ENCODE measurements at regions not wholly inside any gene's neighbourhood (a gene's known extent, or its start where the extent isn't known, plus 50 kb on each side); places are given as distances from the start of the nearest gene placed in this dataset.

GRCh38 chr6:120872262-120872578 is 462.1 kb downstream of the TBC1D32 start:
- TF ChIP-seq, protein P1, sequence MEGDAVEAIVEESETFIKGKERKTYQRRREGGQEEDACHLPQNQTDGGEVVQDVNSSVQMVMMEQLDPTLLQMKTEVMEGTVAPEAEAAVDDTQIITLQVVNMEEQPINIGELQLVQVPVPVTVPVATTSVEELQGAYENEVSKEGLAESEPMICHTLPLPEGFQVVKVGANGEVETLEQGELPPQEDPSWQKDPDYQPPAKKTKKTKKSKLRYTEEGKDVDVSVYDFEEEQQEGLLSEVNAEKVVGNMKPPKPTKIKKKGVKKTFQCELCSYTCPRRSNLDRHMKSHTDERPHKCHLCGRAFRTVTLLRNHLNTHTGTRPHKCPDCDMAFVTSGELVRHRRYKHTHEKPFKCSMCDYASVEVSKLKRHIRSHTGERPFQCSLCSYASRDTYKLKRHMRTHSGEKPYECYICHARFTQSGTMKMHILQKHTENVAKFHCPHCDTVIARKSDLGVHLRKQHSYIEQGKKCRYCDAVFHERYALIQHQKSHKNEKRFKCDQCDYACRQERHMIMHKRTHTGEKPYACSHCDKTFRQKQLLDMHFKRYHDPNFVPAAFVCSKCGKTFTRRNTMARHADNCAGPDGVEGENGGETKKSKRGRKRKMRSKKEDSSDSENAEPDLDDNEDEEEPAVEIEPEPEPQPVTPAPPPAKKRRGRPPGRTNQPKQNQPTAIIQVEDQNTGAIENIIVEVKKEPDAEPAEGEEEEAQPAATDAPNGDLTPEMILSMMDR (conservative IDR thresholded peaks at IDR 0.05), result no peak
- no peak for TF ChIP-seq ZFX (IDR thresholded peaks at IDR 0.05)

All from C4-2B (cell line).